Lung (tissue), 11 donors: ENCODE measurements at regions not wholly inside any gene's neighbourhood (a gene's known extent, or its start where the extent isn't known, plus 50 kb on each side); places are given as distances from the start of the nearest gene placed in this dataset.

Experiments
- ATAC-seq: fragments of 200-7000 bp; cut with Tn5 transposase; one replicate; pipeline ENCODE4 v1.9.1; 2020; ENCODE audit warnings: moderate number of reproducible peaks; ENCODE audit not compliant: insufficient read depth, low FRiP score
- DNase-seq, 3 donors: peaks; one replicate each; pipeline ENCODE4 v3.0.0-alpha.2; 2013 to 2017
- H3K27ac ChIP-seq, 2 donors: one replicate each; pipeline ENCODE4 v1.5.1; 2013; ENCODE audit warnings: mild to moderate bottlenecking in 2 of 2, moderate library complexity in 2 of 2, control low read depth in 1 of 2, inconsistent platforms in 1 of 2, low read depth in 1 of 2, low read length in 1 of 2
- H3K27me3 ChIP-seq, 3 donors: one replicate each; pipeline ENCODE4 v1.5.1; 2013; ENCODE audit warnings: low read length in 2 of 3; ENCODE audit not compliant: control insufficient read depth in 3 of 3, insufficient read depth in 3 of 3
- H3K36me3 ChIP-seq, 4 donors: one replicate each; pipeline ENCODE4 v1.5.1; 2013; ENCODE audit warnings: low read length in 4 of 4, mild to moderate bottlenecking in 1 of 4, moderate library complexity in 1 of 4; ENCODE audit not compliant: control insufficient read depth in 4 of 4, insufficient read depth in 4 of 4
- H3K4me1 ChIP-seq, 5 donors: one replicate each; pipeline ENCODE4 v1.5.1; 2013; ENCODE audit warnings: low read length in 5 of 5, mild to moderate bottlenecking in 2 of 5, moderate library complexity in 1 of 5; ENCODE audit not compliant: control insufficient read depth in 5 of 5, insufficient read depth in 5 of 5
- H3K4me3 ChIP-seq: one replicate; pipeline ENCODE4 v1.5.1; 2013; ENCODE audit warnings: mild to moderate bottlenecking, control low read depth, moderate library complexity
- H3K9ac ChIP-seq, 2 donors: one replicate each; pipeline ENCODE4 v1.5.1; 2013; ENCODE audit warnings: low read length in 2 of 2, control low read depth in 1 of 2; ENCODE audit not compliant: insufficient read depth in 1 of 2
- H3K9me3 ChIP-seq, 4 donors: one replicate each; pipeline ENCODE4 v1.5.1; 2013; ENCODE audit warnings: low read length in 3 of 4, mild to moderate bottlenecking in 1 of 4, moderate library complexity in 1 of 4; ENCODE audit not compliant: control insufficient read depth in 4 of 4, insufficient read depth in 3 of 4
- CTCF ChIP-seq: IDR thresholded peaks from 2 replicates; pipeline ENCODE4 v1.5.1; 2012; ENCODE audit warnings: mild to moderate bottlenecking; ENCODE audit errors: control extremely low read depth, extremely low read depth
- WGBS, 2 donors: extraction: QIAGEN DNeasy Blood & Tissue Kit; methylation state at CpG; one replicate each; pipeline ENCODE4 v1.1.7; 2013; 5-methylcytosine and 5-hydroxymethylcytosine counted together
- donor health status: control.
- donor health status: control.
- donor health status: Bipolar disorder and iron deficiency.
- donor health status: healthy.
- donor health status: DM: yes; HTN: yes; CAD: no.

GRCh38 chr2:117481608-117482007, 332.9 kb upstream of the DDX18 start:
- WGBS, 2 donors = 41 to 48% methylated on average over 1 of the region's 1 CpG
- Histone ChIP-seq H3K9me3 (peaks cover 0 to 13% (median 3%) of the 10 kb centered on the region in 4 donors), H3K9ac (no peak overlapping the region), H3K27me3 (no peaks in the 10 kb centered on the region), H3K4me1 (no peaks in the 10 kb centered on the region), H3K27ac (no peak overlapping the region), H3K36me3 (no peaks in the 10 kb centered on the region), H3K4me3 (no peak overlapping the region)
- DNase-seq (no peak), ATAC-seq (no peak)
- TF ChIP-seq CTCF = no peak

- WGBS, 2 donors = 72 to 86% methylated on average over 3 of the region's 3 CpGs
- H3K9ac ChIP-seq = no peak overlapping the region
- ATAC-seq (no peak), DNase-seq (no peak)
- H3K27me3 ChIP-seq = no peaks in the 10 kb centered on the region
- H3K27ac ChIP-seq = no peak overlapping the region
- H3K36me3 ChIP-seq = no peaks in the 10 kb centered on the region
- no peak for TF ChIP-seq CTCF
- H3K9me3 ChIP-seq = peaks cover 0 to 6% (median 0%) of the 10 kb centered on the region in 4 donors
- no peaks in the 10 kb centered on the region for H3K4me1 ChIP-seq
- H3K4me3 ChIP-seq = no peak overlapping the region
Measured at GRCh38 chr2:117485588-117485987, 328.9 kb upstream of the DDX18 start.

- Histone ChIP-seq H3K4me3 (no peak overlapping the region), H3K9me3 (peaks cover 0 to 6% (median 0%) of the 10 kb centered on the region in 4 donors), H3K36me3 (no peaks in the 10 kb centered on the region), H3K9ac (no peak overlapping the region), H3K27me3 (no peaks in the 10 kb centered on the region), H3K4me1 (no peaks in the 10 kb centered on the region), H3K27ac (no peak overlapping the region)
- DNase-seq (no peak), ATAC-seq (no peak)
- 76 to 82% methylated on average over 2 of the region's 2 CpGs for WGBS, 2 donors
- TF ChIP-seq CTCF = no peak
Measured at GRCh38 chr2:117486081-117486480, 328.4 kb upstream of the DDX18 start.

GRCh38 chr2:117492209-117492851, 322.2 kb upstream of the DDX18 start:
- no peak for TF ChIP-seq CTCF
- Histone ChIP-seq H3K9ac (no peak overlapping the region), H3K4me3 (no peak overlapping the region), H3K9me3 (peaks cover 0 to 1% (median 0%) of the 10 kb centered on the region in 4 donors), H3K36me3 (no peaks in the 10 kb centered on the region), H3K27me3 (no peaks in the 10 kb centered on the region), H3K27ac (no peak overlapping the region), H3K4me1 (no peaks in the 10 kb centered on the region)
- ATAC-seq = no peak
- 85 to 86% methylated on average over 3 of the region's 3 CpGs for WGBS, 2 donors
- DNase-seq = no peak
